Trophoblast cell (in vitro differentiated cells and primary cell): ENCODE measurements at regions not wholly inside any gene's neighbourhood (a gene's known extent, or its start where the extent isn't known, plus 50 kb on each side); places are given as distances from the start of the nearest gene placed in this dataset.

Source experiments
- DNase-seq, 2 donors: peaks; one replicate each; pipeline ENCODE4 v3.0.0-alpha.2; 2016
- H2AFZ ChIP-seq: 2 replicates; pipeline ENCODE4 v1.6.1; 2013; ENCODE audit warnings: low read length, moderate library complexity, mild to moderate bottlenecking; ENCODE audit not compliant: insufficient read depth, poor library complexity
- H2AK5ac ChIP-seq: 2 replicates; pipeline ENCODE4 v1.6.1; 2013; ENCODE audit warnings: mild to moderate bottlenecking, low read length
- H2BK120ac ChIP-seq: 2 replicates; pipeline ENCODE4 v1.6.1; 2013; ENCODE audit warnings: low read length, mild to moderate bottlenecking, moderate library complexity; ENCODE audit not compliant: insufficient read depth, poor library complexity
- H2BK12ac ChIP-seq: 2 replicates; pipeline ENCODE4 v1.6.1; 2013; ENCODE audit warnings: mild to moderate bottlenecking, low read length, moderate library complexity
- H2BK5ac ChIP-seq: 2 replicates; pipeline ENCODE4 v1.6.1; 2013; ENCODE audit warnings: low read length, low read depth, moderate library complexity, mild to moderate bottlenecking; ENCODE audit not compliant: poor library complexity
- H3K14ac ChIP-seq: 2 replicates; pipeline ENCODE4 v1.6.1; 2013; ENCODE audit warnings: mild to moderate bottlenecking, low read length
- H3K18ac ChIP-seq: 2 replicates; pipeline ENCODE4 v1.6.1; 2013; ENCODE audit warnings: mild to moderate bottlenecking, low read length
- H3K23ac ChIP-seq: 2 replicates; pipeline ENCODE4 v1.6.1; 2013; ENCODE audit warnings: low read length
- H3K27ac ChIP-seq: 2 replicates; pipeline ENCODE4 v1.5.1; 2013; ENCODE audit warnings: low read depth, mild to moderate bottlenecking, inconsistent platforms, low read length, moderate library complexity
- H3K27me3 ChIP-seq: 2 replicates; pipeline ENCODE4 v1.6.1; 2013; ENCODE audit warnings: inconsistent platforms, mild to moderate bottlenecking, low read length, moderate library complexity; ENCODE audit not compliant: insufficient read depth
- H3K36me3 ChIP-seq, 2 experiments: 1 replicate in 1 of 2; 2 replicates in 1 of 2; pipeline ENCODE4 v1.6.1; 2013; ENCODE audit warnings: low read length in 2 of 2, mild to moderate bottlenecking in 2 of 2, moderate library complexity in 1 of 2; ENCODE audit not compliant: insufficient read depth in 2 of 2, control insufficient read depth in 1 of 2
- H3K4ac ChIP-seq: 2 replicates; pipeline ENCODE4 v1.6.1; 2013; ENCODE audit warnings: low read depth, mild to moderate bottlenecking, low read length, moderate library complexity
- H3K4me1 ChIP-seq, 2 experiments: 1 replicate in 1 of 2; 2 replicates in 1 of 2; pipeline ENCODE4 v1.6.1; 2013; ENCODE audit warnings: low read length in 2 of 2, mild to moderate bottlenecking in 2 of 2, moderate library complexity in 1 of 2; ENCODE audit not compliant: insufficient read depth in 2 of 2, control insufficient read depth in 1 of 2
- H3K4me2 ChIP-seq: 2 replicates; pipeline ENCODE4 v1.6.1; 2013; ENCODE audit warnings: inconsistent platforms, mild to moderate bottlenecking, low read length, moderate library complexity
- H3K4me3 ChIP-seq: 2 replicates; pipeline ENCODE4 v1.5.1; 2013; ENCODE audit warnings: mild to moderate bottlenecking, low read depth, low read length, inconsistent platforms
- H3K79me1 ChIP-seq: one replicate; pipeline ENCODE4 v1.6.1; 2013; ENCODE audit warnings: low read length
- H3K79me2 ChIP-seq: 2 replicates; pipeline ENCODE4 v1.6.1; 2013; ENCODE audit warnings: low read length, mild to moderate bottlenecking; ENCODE audit not compliant: control insufficient read depth, insufficient read depth, poor library complexity
- H3K9ac ChIP-seq: 2 replicates; pipeline ENCODE4 v1.6.1; 2013; ENCODE audit warnings: mild to moderate bottlenecking, low read length
- H3K9me3 ChIP-seq: 2 replicates; pipeline ENCODE4 v1.6.1; 2013; ENCODE audit warnings: low read depth, mild to moderate bottlenecking, control low read depth, inconsistent platforms, low read length; ENCODE audit not compliant: insufficient read depth
- H4K12ac ChIP-seq: 2 replicates; pipeline ENCODE4 v1.6.1; 2013; ENCODE audit warnings: low read depth, mild to moderate bottlenecking, low read length, moderate library complexity
- H4K8ac ChIP-seq: 2 replicates; pipeline ENCODE4 v1.6.1; 2013; ENCODE audit warnings: low read depth, mild to moderate bottlenecking, low read length, moderate library complexity
- H4K91ac ChIP-seq: one replicate; pipeline ENCODE4 v1.6.1; 2013; ENCODE audit warnings: low read depth, mild to moderate bottlenecking, low read length, moderate library complexity
- WGBS: extraction: QIAGEN DNeasy Blood & Tissue Kit; methylation state at CpG from one replicate; pipeline ENCODE4 v1.1.7; 2013; ENCODE audit warnings: missing lambda C conversion rate; ENCODE audit not compliant: insufficient read length, insufficient coverage; ENCODE audit errors: extremely low coverage; 5-methylcytosine and 5-hydroxymethylcytosine counted together

DNA sequence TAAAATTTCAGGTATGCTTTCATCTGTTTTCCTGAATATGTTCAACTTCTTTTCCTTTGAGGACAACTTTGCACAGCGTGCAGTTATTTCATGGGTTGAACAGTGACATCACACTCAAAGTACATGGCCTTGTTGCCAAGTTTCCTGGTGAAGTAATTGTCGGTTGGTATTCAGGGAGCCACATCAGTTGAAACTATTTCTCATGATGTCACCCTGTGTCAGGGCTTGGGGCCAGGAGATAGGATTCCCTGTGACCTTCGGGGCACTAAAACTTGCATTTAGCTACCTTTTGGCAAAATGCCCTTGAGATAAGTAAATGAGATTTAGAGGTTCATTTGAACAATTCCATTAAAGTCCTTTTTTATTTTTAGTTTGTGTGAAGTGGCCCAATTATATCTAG, 383.9 kb downstream of the SH3GL2 start:
- no peaks in the 10 kb centered on the region for H3K4me1 ChIP-seq
- H3K4ac ChIP-seq, result no peak overlapping the region
- H2AK5ac ChIP-seq, result no peak overlapping the region
- H2BK120ac ChIP-seq, result no peak overlapping the region
- DNase-seq, result no peak
- no peak overlapping the region for H3K14ac ChIP-seq
- no peak overlapping the region for H3K18ac ChIP-seq
- H3K27ac ChIP-seq, result no peak overlapping the region
- H3K79me2 ChIP-seq, result no peaks in the 10 kb centered on the region
- no peaks in the 10 kb centered on the region for H3K36me3 ChIP-seq
- no peak overlapping the region for H3K4me2 ChIP-seq
- no peak overlapping the region for H4K91ac ChIP-seq
- H2BK12ac ChIP-seq, result no peak overlapping the region
- H3K4me3 ChIP-seq, result no peak overlapping the region
- H3K23ac ChIP-seq, result no peak overlapping the region
- H2BK5ac ChIP-seq, result no peak overlapping the region
- no peaks in the 10 kb centered on the region for H3K27me3 ChIP-seq
- WGBS, result no CpG with 5 or more reads among the region's 3 CpGs
- H3K79me1 ChIP-seq, result no peaks in the 10 kb centered on the region
- no peak overlapping the region for H3K9ac ChIP-seq
- H4K8ac ChIP-seq, result no peak overlapping the region
- no peak overlapping the region for H4K12ac ChIP-seq
- H3K9me3 ChIP-seq, result no peaks in the 10 kb centered on the region
- no peak overlapping the region for H2AFZ ChIP-seq

DNA sequence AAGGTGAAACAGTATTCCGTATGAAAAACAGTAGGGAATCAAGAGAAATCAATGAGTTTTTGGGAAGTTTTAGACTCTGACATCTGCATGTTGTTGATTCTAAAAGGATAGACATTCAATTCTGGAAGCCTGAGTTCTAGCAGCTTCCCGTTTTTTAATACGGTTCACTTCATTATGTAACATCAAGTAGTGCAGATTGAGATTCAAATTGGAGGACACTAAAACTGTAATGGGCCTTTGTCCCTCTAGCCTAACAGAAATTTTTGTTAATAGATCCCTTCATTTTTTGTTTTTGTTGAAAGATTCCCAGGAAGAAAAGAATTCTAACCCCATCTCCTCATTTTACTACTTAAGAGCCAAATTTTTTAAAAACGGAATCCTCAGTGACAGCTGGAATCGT, 384.6 kb downstream of the SH3GL2 start:
- no peak overlapping the region for H3K14ac ChIP-seq
- H2BK5ac ChIP-seq, result no peak overlapping the region
- no peaks in the 10 kb centered on the region for H3K79me1 ChIP-seq
- H2AFZ ChIP-seq, result no peak overlapping the region
- H3K9ac ChIP-seq, result no peak overlapping the region
- no peaks in the 10 kb centered on the region for H3K27me3 ChIP-seq
- no peak overlapping the region for H4K91ac ChIP-seq
- no peak overlapping the region for H3K4me2 ChIP-seq
- no peak overlapping the region for H3K4ac ChIP-seq
- no peak overlapping the region for H2AK5ac ChIP-seq
- H3K18ac ChIP-seq, result no peak overlapping the region
- no peak overlapping the region for H3K27ac ChIP-seq
- no peaks in the 10 kb centered on the region for H3K36me3 ChIP-seq
- H3K79me2 ChIP-seq, result no peaks in the 10 kb centered on the region
- H3K23ac ChIP-seq, result no peak overlapping the region
- no peak overlapping the region for H4K12ac ChIP-seq
- no peaks in the 10 kb centered on the region for H3K4me1 ChIP-seq
- H2BK12ac ChIP-seq, result no peak overlapping the region
- no peaks in the 10 kb centered on the region for H3K9me3 ChIP-seq
- DNase-seq, result no peak
- WGBS, result no CpG with 5 or more reads among the region's 5 CpGs
- H3K4me3 ChIP-seq, result no peak overlapping the region
- no peak overlapping the region for H4K8ac ChIP-seq
- H2BK120ac ChIP-seq, result no peak overlapping the region

DNA sequence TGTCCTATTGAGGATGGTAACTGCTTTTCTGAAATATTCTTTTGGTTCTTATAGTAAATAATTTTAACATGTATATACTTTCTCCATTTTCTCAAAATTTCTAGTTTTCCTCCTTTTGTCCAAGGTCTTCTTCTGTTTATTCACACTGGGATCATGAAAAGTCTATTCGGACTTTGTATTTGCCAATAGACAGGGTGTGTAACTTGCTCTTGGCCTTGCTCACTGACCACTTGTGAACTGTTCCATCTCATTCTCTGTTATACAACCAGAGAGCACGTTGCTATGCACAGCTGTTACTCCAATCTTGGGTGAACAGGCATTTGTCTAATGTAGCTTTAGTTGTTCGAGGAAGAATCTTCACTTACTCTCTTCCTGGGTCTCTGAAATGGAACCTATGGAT, 388.9 kb downstream of the SH3GL2 start:
- no peak overlapping the region for H4K91ac ChIP-seq
- no peak overlapping the region for H3K4me3 ChIP-seq
- H3K18ac ChIP-seq, result no peak overlapping the region
- H4K8ac ChIP-seq, result no peak overlapping the region
- no CpG with 5 or more reads among the region's 3 CpGs for WGBS
- no peak overlapping the region for H2BK120ac ChIP-seq
- H3K27ac ChIP-seq, result no peak overlapping the region
- H2AK5ac ChIP-seq, result no peak overlapping the region
- H2BK5ac ChIP-seq, result no peak overlapping the region
- H2AFZ ChIP-seq, result no peak overlapping the region
- no peaks in the 10 kb centered on the region for H3K79me1 ChIP-seq
- no peak overlapping the region for H3K4me2 ChIP-seq
- H3K79me2 ChIP-seq, result no peaks in the 10 kb centered on the region
- no peak overlapping the region for H2BK12ac ChIP-seq
- H3K9me3 ChIP-seq, result no peaks in the 10 kb centered on the region
- no peak overlapping the region for H3K4ac ChIP-seq
- H4K12ac ChIP-seq, result no peak overlapping the region
- no peak overlapping the region for H3K14ac ChIP-seq
- H3K36me3 ChIP-seq, result no peaks in the 10 kb centered on the region
- no peak overlapping the region for H3K23ac ChIP-seq
- no peak overlapping the region for H3K9ac ChIP-seq
- no peak for DNase-seq
- H3K4me1 ChIP-seq, result no peaks in the 10 kb centered on the region
- no peaks in the 10 kb centered on the region for H3K27me3 ChIP-seq

GRCh38 chr9:17969232-17969631, 390.4 kb downstream of the SH3GL2 start:
- Histone ChIP-seq H3K9me3 (no peaks in the 10 kb centered on the region), H3K23ac (no peak overlapping the region), H2BK120ac (no peak overlapping the region), H3K4me3 (no peak overlapping the region), H3K79me1 (no peaks in the 10 kb centered on the region), H4K12ac (no peak overlapping the region), H3K79me2 (no peaks in the 10 kb centered on the region), H3K14ac (no peak overlapping the region), H2BK12ac (no peak overlapping the region), H4K91ac (no peak overlapping the region), H3K27ac (no peak overlapping the region), H2BK5ac (no peak overlapping the region), H4K8ac (no peak overlapping the region), H3K18ac (no peak overlapping the region), H2AK5ac (no peak overlapping the region), H3K4ac (no peak overlapping the region), H3K9ac (no peak overlapping the region), H3K36me3 (no peaks in the 10 kb centered on the region), H3K4me1 (no peaks in the 10 kb centered on the region), H2AFZ (no peak overlapping the region), H3K27me3 (no peaks in the 10 kb centered on the region), H3K4me2 (no peak overlapping the region)
- no CpG with 5 or more reads among the region's 1 CpG for WGBS
- DNase-seq, result no peak

DNA sequence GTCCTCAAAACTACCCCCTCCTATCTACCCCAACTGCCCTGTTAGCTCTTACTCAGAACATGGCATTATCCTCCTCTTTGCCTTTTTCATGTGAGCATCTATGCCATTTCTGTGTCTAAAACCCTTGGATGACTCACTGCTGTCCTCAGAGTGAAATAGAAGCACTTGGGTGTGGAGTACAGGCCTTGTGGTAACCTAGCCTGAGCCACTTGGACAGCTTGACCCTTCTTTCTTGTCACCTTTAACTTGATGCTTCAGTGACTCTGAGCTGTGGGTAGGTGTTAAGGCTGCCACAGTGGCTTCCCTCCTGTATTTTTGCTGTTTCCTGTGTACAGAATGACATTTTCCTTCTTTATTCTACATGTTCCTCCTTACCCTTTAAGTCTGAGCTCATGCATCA, 391.4 kb downstream of the SH3GL2 start:
- Histone ChIP-seq H3K79me1 (no peaks in the 10 kb centered on the region), H4K91ac (no peak overlapping the region), H3K36me3 (no peaks in the 10 kb centered on the region), H4K8ac (no peak overlapping the region), H2BK12ac (no peak overlapping the region), H3K18ac (no peak overlapping the region), H4K12ac (no peak overlapping the region), H3K9me3 (no peaks in the 10 kb centered on the region), H3K4me2 (no peak overlapping the region), H3K27me3 (no peaks in the 10 kb centered on the region), H2AK5ac (no peak overlapping the region), H3K4ac (no peak overlapping the region), H3K14ac (no peak overlapping the region), H2AFZ (no peak overlapping the region), H3K23ac (peak overlapping the region; percentile 58), H3K27ac (no peak overlapping the region), H3K9ac (no peak overlapping the region), H3K79me2 (no peaks in the 10 kb centered on the region), H3K4me1 (no peaks in the 10 kb centered on the region), H2BK120ac (no peak overlapping the region), H3K4me3 (no peak overlapping the region), H2BK5ac (no peak overlapping the region)
- no peak for DNase-seq
